NOMO-1 (cell line): ENCODE measurements at regions not wholly inside any gene's neighbourhood (a gene's known extent, or its start where the extent isn't known, plus 50 kb on each side); places are given as distances from the start of the nearest gene placed in this dataset.

Experiments used
- DNase-seq, 2 experiments: peaks; one replicate each; lab custom pipeline; 2025; ENCODE audit not compliant: unreplicated experiment in 2 of 2; lab: John Stamatoyannopoulos, UW

- no peak for DNase-seq
These were observed 71.7 kb upstream of the WIPF1 start for GRCh38 chr2:174669336-174669735.

- DNase-seq, result no peak
These were observed 70.5 kb upstream of the WIPF1 start for GRCh38 chr2:174668075-174668474.

GRCh38 chr2:174667250-174667860, 69.8 kb upstream of the WIPF1 start:
- DNase-seq, result peak; percentile 21 to 43

- no peak for DNase-seq
These were observed 69.2 kb upstream of the WIPF1 start for GRCh38 chr2:174666845-174667244.

- DNase-seq, result peak; percentile 78 to 94
These were observed 68.7 kb upstream of the WIPF1 start for GRCh38 chr2:174666312-174666711.

GRCh38 chr2:174664084-174664759, 66.6 kb upstream of the WIPF1 start:
- DNase-seq, result no peak

GRCh38 chr2:174663550-174663949, 65.9 kb upstream of the WIPF1 start:
- no peak for DNase-seq

GRCh38 chr2:174662859-174663258, 65.3 kb upstream of the WIPF1 start:
- DNase-seq, result peak in 1 of 2 experiments; percentile 44

GRCh38 chr2:174662459-174662858, 64.9 kb upstream of the WIPF1 start:
- no peak for DNase-seq

GRCh38 chr2:174660984-174661675, 63.5 kb upstream of the WIPF1 start:
- no peak for DNase-seq

GRCh38 chr2:174659069-174659900, 61.7 kb upstream of the WIPF1 start:
- DNase-seq, result no peak

- DNase-seq, result no peak
These were observed 59.1 kb upstream of the WIPF1 start for GRCh38 chr2:174656676-174657176.

GRCh38 chr2:174656035-174656434, 58.4 kb upstream of the WIPF1 start:
- no peak for DNase-seq

GRCh38 chr2:174654419-174654941, 56.9 kb upstream of the WIPF1 start:
- no peak for DNase-seq

- no peak for DNase-seq
These were observed 51.3 kb upstream of the WIPF1 start for GRCh38 chr2:174648896-174649295.
